ENCODE measurements at regions not wholly inside any gene's neighbourhood (a gene's known extent, or its start where the extent isn't known, plus 50 kb on each side); places are given as distances from the start of the nearest gene placed in this dataset.

- Histone ChIP-seq H3K36me3 (replicated peaks in 1 of 2) (no peaks in the 10 kb centered on the region), H3K9me3 (replicated peaks in 1 of 3) (no peaks in the 10 kb centered on the region), H3K4me3 (no peak overlapping the region), H3K27ac (no peak overlapping the region), H3K27me3 (no peaks in the 10 kb centered on the region), H3K4me1 (replicated peaks in 1 of 2) (no peaks in the 10 kb centered on the region)
- WGBS, 4 donors: 78 to 86% (median 84%) methylated on average over 3 of the region's 3 CpGs
- DNase-seq: no peak
- intact Hi-C loops (cut with DNase I): no loop called here
- TF ChIP-seq POLR2A (IDR thresholded peaks at IDR 0.05) (no peak), CTCF (IDR thresholded peaks at IDR 0.05) (no peak)
Observed at GRCh38 chr5:113965225-113965624, 396.6 kb upstream of the KCNN2 start.

- Histone ChIP-seq H3K4me1 (replicated peaks in 1 of 2) (no peaks in the 10 kb centered on the region), H3K27ac (no peak overlapping the region), H3K36me3 (replicated peaks in 1 of 2) (no peaks in the 10 kb centered on the region), H3K27me3 (peaks cover 5% of the 10 kb centered on the region), H3K4me3 (no peak overlapping the region), H3K9me3 (replicated peaks in 1 of 3) (no peaks in the 10 kb centered on the region)
- DNase-seq: no peak
- TF ChIP-seq POLR2A (IDR thresholded peaks at IDR 0.05): no peak
- no peak for TF ChIP-seq CTCF (IDR thresholded peaks at IDR 0.05)
- intact Hi-C loops (cut with DNase I): no loop called here
Observed at GRCh38 chr5:113969901-113970300, 392.0 kb upstream of the KCNN2 start.

GRCh38 chr5:113971454-113971853 lies 390.4 kb upstream of the KCNN2 start:
- 47 to 61% (median 57%) methylated on average over 1 of the region's 1 CpG for WGBS, 4 donors
- TF ChIP-seq CTCF (IDR thresholded peaks at IDR 0.05) (no peak), POLR2A (IDR thresholded peaks at IDR 0.05) (no peak)
- H3K4me1 ChIP-seq (replicated peaks in 1 of 2): no peaks in the 10 kb centered on the region
- no peak for DNase-seq
- H3K36me3 ChIP-seq (replicated peaks in 1 of 2): no peaks in the 10 kb centered on the region
- intact Hi-C loops (cut with DNase I): no loop called here
- H3K4me3 ChIP-seq: no peak overlapping the region
- H3K27me3 ChIP-seq: peaks cover 5% of the 10 kb centered on the region
- no peaks in the 10 kb centered on the region for H3K9me3 ChIP-seq (replicated peaks in 1 of 3)
- H3K27ac ChIP-seq: no peak overlapping the region

DNA sequence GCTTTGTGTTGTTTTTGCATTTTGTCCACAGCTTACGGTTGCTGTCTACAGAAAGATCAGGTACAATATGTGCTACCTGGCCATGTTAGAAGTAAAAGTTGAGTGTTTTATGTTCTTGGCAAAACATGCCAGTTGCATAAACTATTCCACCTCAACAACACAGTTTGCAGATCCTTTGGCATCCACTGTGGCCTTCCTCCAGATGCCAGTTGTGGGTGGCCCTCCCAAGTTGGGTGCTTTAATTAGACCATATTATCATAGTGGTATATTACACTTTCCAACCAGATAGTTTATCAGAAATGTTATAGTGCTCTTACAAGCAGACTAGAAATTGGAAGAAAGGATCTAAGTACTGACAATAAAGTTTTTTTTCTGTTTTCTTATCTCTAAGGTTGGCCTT lies 386.9 kb upstream of the KCNN2 start:
- intact Hi-C loops (cut with DNase I): no loop called here
- Histone ChIP-seq H3K4me3 (no peak overlapping the region), H3K27ac (no peak overlapping the region), H3K27me3 (peaks cover 5% of the 10 kb centered on the region), H3K36me3 (replicated peaks in 1 of 2) (no peaks in the 10 kb centered on the region), H3K9me3 (replicated peaks in 1 of 3) (no peaks in the 10 kb centered on the region), H3K4me1 (replicated peaks in 1 of 2) (no peaks in the 10 kb centered on the region)
- no peak for DNase-seq
- 84 to 94% (median 88%) methylated on average over 1 of the region's 1 CpG for WGBS, 4 donors
- TF ChIP-seq POLR2A (IDR thresholded peaks at IDR 0.05) (no peak), CTCF (IDR thresholded peaks at IDR 0.05) (no peak)
